Mammary epithelial cell (primary cell): ENCODE measurements at regions not wholly inside any gene's neighbourhood (a gene's known extent, or its start where the extent isn't known, plus 50 kb on each side); places are given as distances from the start of the nearest gene placed in this dataset.
A peak's percentile ranks its signal among the peaks of the same experiment; 100 is the strongest.

ENCODE experiments used
- EZH2 ChIP-seq: IDR thresholded peaks from 2 replicates; pipeline ENCODE4 v1.6.1; 2012; ENCODE audit warnings: low read length, inconsistent platforms, borderline replicate concordance
- TF ChIP-seq, protein P1 (sequence below), 2 donors: IDR thresholded peaks in 1 of 2; conservative IDR thresholded peaks in 1 of 2; 2 replicates each; pipeline ENCODE4 v1.5.1; 2011 to 2012; ENCODE audit warnings: inconsistent platforms in 2 of 2, low read length in 2 of 2, mild to moderate bottlenecking in 2 of 2, control low read depth in 1 of 2, low read depth in 1 of 2; ENCODE audit not compliant: insufficient read depth in 1 of 2; ENCODE audit errors: extremely low read depth in 1 of 2

DNA sequence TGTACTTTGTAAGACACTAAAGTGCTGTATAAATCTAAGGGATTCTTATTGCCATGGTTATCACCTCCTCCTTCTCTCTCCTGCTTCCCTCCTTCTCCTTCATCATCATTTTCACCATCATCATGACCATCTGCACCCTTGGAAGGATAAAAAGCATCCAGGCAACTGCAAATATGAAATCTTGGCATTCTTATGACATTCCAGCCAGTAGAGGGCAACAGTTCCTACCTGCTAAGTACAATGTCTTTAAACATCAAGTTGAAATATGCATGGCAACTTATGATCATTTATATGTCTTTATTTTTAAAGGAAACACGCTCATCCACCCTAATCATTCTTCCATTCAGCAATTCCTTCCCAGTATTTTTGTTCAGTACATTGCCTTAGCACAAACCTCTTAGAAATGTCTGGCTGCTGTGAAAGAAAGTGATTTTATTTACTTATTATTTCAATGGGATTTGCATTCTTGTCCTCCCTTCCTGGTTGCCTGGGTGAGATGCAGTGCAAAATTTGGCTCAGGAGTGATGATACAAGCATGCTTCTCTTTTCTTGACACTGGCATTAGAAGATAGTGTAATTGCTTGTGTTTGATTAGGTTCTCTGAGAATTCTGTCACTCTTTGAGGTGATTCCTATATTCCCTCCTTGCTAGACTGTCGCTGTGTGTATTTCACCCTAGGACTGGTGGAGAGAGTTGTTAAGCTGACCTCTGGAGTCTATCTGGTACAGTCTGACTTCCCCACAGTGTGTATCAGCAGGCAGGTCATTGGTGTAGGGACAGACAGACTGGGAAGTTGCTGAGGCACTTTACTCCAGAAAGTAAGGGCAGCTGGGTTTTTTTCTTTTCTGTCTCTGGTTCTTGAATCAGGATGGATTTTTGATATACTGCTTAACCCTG is 188.5 kb upstream of the BMPER start:
- TF ChIP-seq, protein P1, sequence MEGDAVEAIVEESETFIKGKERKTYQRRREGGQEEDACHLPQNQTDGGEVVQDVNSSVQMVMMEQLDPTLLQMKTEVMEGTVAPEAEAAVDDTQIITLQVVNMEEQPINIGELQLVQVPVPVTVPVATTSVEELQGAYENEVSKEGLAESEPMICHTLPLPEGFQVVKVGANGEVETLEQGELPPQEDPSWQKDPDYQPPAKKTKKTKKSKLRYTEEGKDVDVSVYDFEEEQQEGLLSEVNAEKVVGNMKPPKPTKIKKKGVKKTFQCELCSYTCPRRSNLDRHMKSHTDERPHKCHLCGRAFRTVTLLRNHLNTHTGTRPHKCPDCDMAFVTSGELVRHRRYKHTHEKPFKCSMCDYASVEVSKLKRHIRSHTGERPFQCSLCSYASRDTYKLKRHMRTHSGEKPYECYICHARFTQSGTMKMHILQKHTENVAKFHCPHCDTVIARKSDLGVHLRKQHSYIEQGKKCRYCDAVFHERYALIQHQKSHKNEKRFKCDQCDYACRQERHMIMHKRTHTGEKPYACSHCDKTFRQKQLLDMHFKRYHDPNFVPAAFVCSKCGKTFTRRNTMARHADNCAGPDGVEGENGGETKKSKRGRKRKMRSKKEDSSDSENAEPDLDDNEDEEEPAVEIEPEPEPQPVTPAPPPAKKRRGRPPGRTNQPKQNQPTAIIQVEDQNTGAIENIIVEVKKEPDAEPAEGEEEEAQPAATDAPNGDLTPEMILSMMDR (conservative IDR thresholded peaks at IDR 0.05 in 1 of 2, IDR thresholded peaks at IDR 0.05 in 1 of 2; ENCODE audit: extremely low read depth in 1 of 2, insufficient read depth in 1 of 2, low read depth in 1 of 2, low read length in 2 of 2) = peak; percentile 57 to 77
- TF ChIP-seq EZH2 = no peak
